ENCODE measurements at regions not wholly inside any gene's neighbourhood (a gene's known extent, or its start where the extent isn't known, plus 50 kb on each side); places are given as distances from the start of the nearest gene placed in this dataset.

GRCh38 chr9:19663570-19663969 is 125.3 kb downstream of the SLC24A2 start:
- no peak overlapping the region for H3K27ac Mint-ChIP-seq (ENCODE audit: unreplicated experiment)
- no peak overlapping the region for H3K4me3 Mint-ChIP-seq (ENCODE audit: unreplicated experiment)
- TF ChIP-seq CTCF (IDR thresholded peaks at IDR 0.05; ENCODE audit: partially characterized antibody, unreplicated experiment): no peak
- DNase-seq: no peak
- H3K27me3 Mint-ChIP-seq (ENCODE audit: unreplicated experiment): no peaks in the 10 kb centered on the region
- H3K9me3 Mint-ChIP-seq (ENCODE audit: unreplicated experiment): peaks cover 2% of the 10 kb centered on the region
- H3K36me3 Mint-ChIP-seq (ENCODE audit: unreplicated experiment): no peaks in the 10 kb centered on the region
- H3K4me1 Mint-ChIP-seq (ENCODE audit: low read depth, unreplicated experiment): peaks cover 12% of the 10 kb centered on the region

GRCh38 chr9:19662213-19662612 is 126.6 kb downstream of the SLC24A2 start:
- no peaks in the 10 kb centered on the region for H3K36me3 Mint-ChIP-seq (ENCODE audit: unreplicated experiment)
- H3K9me3 Mint-ChIP-seq (ENCODE audit: unreplicated experiment): peaks cover 2% of the 10 kb centered on the region
- no peak for TF ChIP-seq CTCF (IDR thresholded peaks at IDR 0.05; ENCODE audit: partially characterized antibody, unreplicated experiment)
- peaks cover 12% of the 10 kb centered on the region for H3K4me1 Mint-ChIP-seq (ENCODE audit: low read depth, unreplicated experiment)
- no peak overlapping the region for H3K4me3 Mint-ChIP-seq (ENCODE audit: unreplicated experiment)
- no peaks in the 10 kb centered on the region for H3K27me3 Mint-ChIP-seq (ENCODE audit: unreplicated experiment)
- H3K27ac Mint-ChIP-seq (ENCODE audit: unreplicated experiment): no peak overlapping the region
- no peak for DNase-seq

DNA sequence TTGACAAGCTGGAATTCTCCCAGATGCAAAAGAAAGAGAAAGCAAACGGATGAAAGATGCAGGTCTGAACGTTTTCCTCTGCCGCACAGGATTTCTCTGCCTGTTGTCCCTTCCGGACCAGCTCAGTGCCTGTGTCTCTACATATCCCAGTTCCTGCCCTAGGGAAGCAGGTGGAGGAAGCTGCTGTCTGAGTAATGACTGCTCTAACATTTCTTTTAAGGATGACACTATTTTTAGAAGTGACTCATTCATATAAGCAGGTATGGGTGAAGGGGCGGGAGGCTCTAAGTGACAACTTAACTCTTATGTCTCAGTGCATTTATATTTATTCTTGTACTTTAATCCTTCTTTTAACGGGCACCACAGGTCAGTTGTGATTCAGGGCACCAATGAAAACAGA is 128.8 kb downstream of the SLC24A2 start:
- H3K4me3 Mint-ChIP-seq (ENCODE audit: unreplicated experiment): no peak overlapping the region
- no peaks in the 10 kb centered on the region for H3K27me3 Mint-ChIP-seq (ENCODE audit: unreplicated experiment)
- H3K9me3 Mint-ChIP-seq (ENCODE audit: unreplicated experiment): no peaks in the 10 kb centered on the region
- DNase-seq: no peak
- H3K27ac Mint-ChIP-seq (ENCODE audit: unreplicated experiment): no peak overlapping the region
- no peak for TF ChIP-seq CTCF (IDR thresholded peaks at IDR 0.05; ENCODE audit: partially characterized antibody, unreplicated experiment)
- H3K36me3 Mint-ChIP-seq (ENCODE audit: unreplicated experiment): no peaks in the 10 kb centered on the region
- H3K4me1 Mint-ChIP-seq (ENCODE audit: low read depth, unreplicated experiment): peaks cover 17% of the 10 kb centered on the region

DNA sequence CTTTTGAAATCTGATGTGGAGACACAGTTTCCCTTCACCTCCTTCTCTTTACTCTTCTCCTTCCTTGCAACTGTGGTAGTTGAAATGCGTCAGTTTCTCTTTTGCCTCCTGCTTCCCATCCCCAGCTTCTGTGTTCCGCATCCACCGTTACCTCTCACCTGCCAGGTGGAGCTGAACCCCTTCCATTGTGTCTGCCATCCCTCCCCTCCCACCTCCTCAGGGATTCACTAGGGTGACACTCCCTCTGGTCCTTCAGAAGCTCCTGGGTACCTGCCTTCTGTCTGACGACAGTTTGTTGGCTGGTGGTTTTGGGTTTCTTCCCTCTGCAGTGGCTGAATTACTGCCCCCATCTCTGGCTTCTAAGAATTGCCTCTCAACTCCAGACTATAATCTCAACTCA is 132.1 kb downstream of the SLC24A2 start:
- Mint-ChIP-seq H3K27me3 (ENCODE audit: unreplicated experiment) (no peaks in the 10 kb centered on the region), H3K4me1 (ENCODE audit: low read depth, unreplicated experiment) (peaks cover 24% of the 10 kb centered on the region), H3K4me3 (ENCODE audit: unreplicated experiment) (no peak overlapping the region), H3K36me3 (ENCODE audit: unreplicated experiment) (no peaks in the 10 kb centered on the region), H3K27ac (ENCODE audit: unreplicated experiment) (no peak overlapping the region), H3K9me3 (ENCODE audit: unreplicated experiment) (no peaks in the 10 kb centered on the region)
- TF ChIP-seq CTCF (IDR thresholded peaks at IDR 0.05; ENCODE audit: partially characterized antibody, unreplicated experiment): no peak
- DNase-seq: no peak

DNA sequence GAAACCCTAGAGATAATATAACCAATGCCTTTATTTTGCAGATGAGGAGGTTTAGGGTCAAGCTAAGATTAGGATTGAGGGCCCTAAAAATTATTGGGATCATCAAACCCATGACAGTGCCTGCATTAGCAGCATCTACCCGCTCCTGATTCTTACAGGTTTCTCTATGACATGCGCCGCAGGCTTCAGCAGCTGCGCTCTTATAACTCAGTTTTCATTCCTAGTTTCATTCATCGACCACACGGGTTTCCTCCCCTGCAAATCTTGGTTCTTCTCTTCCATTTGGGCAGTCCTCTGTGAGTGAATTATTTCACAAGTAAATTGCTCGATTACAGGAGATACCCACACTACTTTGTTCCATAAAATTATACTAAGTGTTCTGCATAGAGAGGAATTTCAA is 137.2 kb downstream of the SLC24A2 start:
- TF ChIP-seq CTCF (IDR thresholded peaks at IDR 0.05; ENCODE audit: partially characterized antibody, unreplicated experiment): no peak
- Mint-ChIP-seq H3K27ac (ENCODE audit: unreplicated experiment) (peak overlapping the region; percentile 70), H3K4me3 (ENCODE audit: unreplicated experiment) (peak overlapping the region; percentile 37), H3K27me3 (ENCODE audit: unreplicated experiment) (peaks cover 5% of the 10 kb centered on the region), H3K36me3 (ENCODE audit: unreplicated experiment) (no peaks in the 10 kb centered on the region), H3K9me3 (ENCODE audit: unreplicated experiment) (peaks cover 10% of the 10 kb centered on the region), H3K4me1 (ENCODE audit: low read depth, unreplicated experiment) (peaks cover 45% of the 10 kb centered on the region)
- DNase-seq: no peak

Measured in glutamatergic neuron (in vitro differentiated cells).